ENCODE measurements at regions not wholly inside any gene's neighbourhood (a gene's known extent, or its start where the extent isn't known, plus 50 kb on each side); places are given as distances from the start of the nearest gene placed in this dataset.

- Histone ChIP-seq H3K79me2 (ENCODE audit: control insufficient read depth, insufficient read depth, low read length) (no peaks in the 10 kb centered on the region), H3K4me3 (replicated peaks in 1 of 4; ENCODE audit: control extremely low read depth in 1 of 4, insufficient read depth in 1 of 4, low read depth in 3 of 4, low read length in 4 of 4) (no peak overlapping the region), H4K20me1 (ENCODE audit: control insufficient read depth, extremely low read depth, insufficient read depth, low read length) (no peaks in the 10 kb centered on the region), H3K27ac (ENCODE audit: insufficient read depth, low read length) (no peak overlapping the region), H3K4me2 (ENCODE audit: extremely low read depth, insufficient read depth, low read length) (no peak overlapping the region), H3K27me3 (ENCODE audit: control insufficient read depth, insufficient read depth, low read length) (no peaks in the 10 kb centered on the region), H2AFZ (ENCODE audit: low read length) (no peak overlapping the region), H3K36me3 (ENCODE audit: control insufficient read depth, insufficient read depth, low read length) (no peaks in the 10 kb centered on the region), H3K9me3 (ENCODE audit: control insufficient read depth, insufficient read depth, low read depth, low read length) (no peaks in the 10 kb centered on the region), H3K9ac (ENCODE audit: insufficient read depth, low read length) (no peak overlapping the region), H3K4me1 (ENCODE audit: control insufficient read depth, extremely low read depth, insufficient read depth, low read length) (no peaks in the 10 kb centered on the region)
- no peak for DNase-seq (ENCODE audit: low read depth in 2 of 2)
- no peak for TF ChIP-seq EZH2 (IDR thresholded peaks at IDR 0.05; ENCODE audit: low read length, missing control alignments)
- TF ChIP-seq CTCF (conservative IDR thresholded peaks at IDR 0.05 in 1 of 2, IDR thresholded peaks at IDR 0.05 in 1 of 2; ENCODE audit: low read depth in 1 of 2, low read length in 2 of 2): no peak
These were observed 453.2 kb downstream of the TUSC1 start for GRCh38 chr9:25224996-25225395.

DNA sequence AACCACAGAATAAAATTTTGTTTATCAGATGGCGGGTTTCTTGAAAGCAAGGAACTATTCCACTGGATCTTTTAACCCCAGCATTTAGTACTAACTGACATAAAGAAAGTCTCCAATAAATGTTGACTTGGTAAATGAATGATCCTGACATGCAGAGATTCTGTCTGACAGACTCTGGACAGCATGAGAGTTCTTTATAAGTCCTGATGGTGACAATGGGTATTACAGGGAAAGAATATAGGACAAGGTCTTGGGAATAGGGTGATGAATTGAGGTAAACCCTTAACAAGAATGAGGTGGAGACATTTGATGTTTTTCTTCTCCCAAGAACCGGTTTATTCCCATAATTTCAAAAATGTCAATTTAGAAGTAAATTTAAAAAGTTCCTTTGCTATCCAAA lies 453.9 kb downstream of the TUSC1 start:
- Histone ChIP-seq H2AFZ (ENCODE audit: low read length) (no peak overlapping the region), H3K4me3 (replicated peaks in 1 of 4; ENCODE audit: control extremely low read depth in 1 of 4, insufficient read depth in 1 of 4, low read depth in 3 of 4, low read length in 4 of 4) (no peak overlapping the region), H3K9me3 (ENCODE audit: control insufficient read depth, insufficient read depth, low read depth, low read length) (no peaks in the 10 kb centered on the region), H3K27ac (ENCODE audit: insufficient read depth, low read length) (no peak overlapping the region), H3K27me3 (ENCODE audit: control insufficient read depth, insufficient read depth, low read length) (no peaks in the 10 kb centered on the region), H3K36me3 (ENCODE audit: control insufficient read depth, insufficient read depth, low read length) (no peaks in the 10 kb centered on the region), H3K9ac (ENCODE audit: insufficient read depth, low read length) (no peak overlapping the region), H3K4me2 (ENCODE audit: extremely low read depth, insufficient read depth, low read length) (no peak overlapping the region), H3K4me1 (ENCODE audit: control insufficient read depth, extremely low read depth, insufficient read depth, low read length) (no peaks in the 10 kb centered on the region), H3K79me2 (ENCODE audit: control insufficient read depth, insufficient read depth, low read length) (no peaks in the 10 kb centered on the region), H4K20me1 (ENCODE audit: control insufficient read depth, extremely low read depth, insufficient read depth, low read length) (no peaks in the 10 kb centered on the region)
- no peak for TF ChIP-seq CTCF (conservative IDR thresholded peaks at IDR 0.05 in 1 of 2, IDR thresholded peaks at IDR 0.05 in 1 of 2; ENCODE audit: low read depth in 1 of 2, low read length in 2 of 2)
- no peak for DNase-seq (ENCODE audit: low read depth in 2 of 2)

DNA sequence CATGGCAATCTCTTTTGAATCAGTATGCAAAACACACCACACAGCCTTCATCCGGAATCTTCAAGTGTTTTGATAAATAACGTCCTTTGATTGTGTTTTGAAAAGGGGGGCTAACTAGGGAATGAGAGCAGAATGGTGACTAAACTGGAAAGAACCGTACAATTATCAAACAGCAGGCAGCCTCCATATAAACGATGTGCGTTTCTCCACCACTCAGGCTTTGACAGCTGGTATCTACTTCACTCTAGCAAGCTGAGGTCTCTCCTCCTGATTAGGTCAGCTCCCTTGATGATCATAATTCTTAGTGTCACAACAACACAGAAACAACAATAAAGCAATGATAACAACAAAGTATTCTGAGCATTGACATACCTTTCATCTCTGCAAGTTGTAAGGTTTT lies 465.9 kb downstream of the TUSC1 start:
- H3K9ac ChIP-seq (ENCODE audit: insufficient read depth, low read length): no peak overlapping the region
- no peaks in the 10 kb centered on the region for H3K27me3 ChIP-seq (ENCODE audit: control insufficient read depth, insufficient read depth, low read length)
- DNase-seq (ENCODE audit: low read depth in 2 of 2): no peak
- no peak for TF ChIP-seq EZH2 (IDR thresholded peaks at IDR 0.05; ENCODE audit: low read length, missing control alignments)
- TF ChIP-seq CTCF (conservative IDR thresholded peaks at IDR 0.05 in 1 of 2, IDR thresholded peaks at IDR 0.05 in 1 of 2; ENCODE audit: low read depth in 1 of 2, low read length in 2 of 2): no peak
- no peaks in the 10 kb centered on the region for H3K4me1 ChIP-seq (ENCODE audit: control insufficient read depth, extremely low read depth, insufficient read depth, low read length)
- no peaks in the 10 kb centered on the region for H3K79me2 ChIP-seq (ENCODE audit: control insufficient read depth, insufficient read depth, low read length)
- H3K36me3 ChIP-seq (ENCODE audit: control insufficient read depth, insufficient read depth, low read length): no peaks in the 10 kb centered on the region
- no peak overlapping the region for H3K4me3 ChIP-seq (replicated peaks in 1 of 4; ENCODE audit: control extremely low read depth in 1 of 4, insufficient read depth in 1 of 4, low read depth in 3 of 4, low read length in 4 of 4)
- H4K20me1 ChIP-seq (ENCODE audit: control insufficient read depth, extremely low read depth, insufficient read depth, low read length): no peaks in the 10 kb centered on the region
- H3K4me2 ChIP-seq (ENCODE audit: extremely low read depth, insufficient read depth, low read length): no peak overlapping the region
- no peaks in the 10 kb centered on the region for H3K9me3 ChIP-seq (ENCODE audit: control insufficient read depth, insufficient read depth, low read depth, low read length)
- no peak overlapping the region for H2AFZ ChIP-seq (ENCODE audit: low read length)
- H3K27ac ChIP-seq (ENCODE audit: insufficient read depth, low read length): no peak overlapping the region
